DOHH2 (cell line): ENCODE measurements at regions not wholly inside any gene's neighbourhood (a gene's known extent, or its start where the extent isn't known, plus 50 kb on each side); places are given as distances from the start of the nearest gene placed in this dataset.

Source experiments
- H3F3A ChIP-seq: fragments of 200-600 bp; sonication (generic), shearing (Covaris generic); 2 replicates; pipeline ENCODE4 v1.6.0; 2016; ENCODE audit warnings: antibody characterized with exemption, mild to moderate bottlenecking; ENCODE audit not compliant: control insufficient read depth, insufficient read depth
- H3K27ac ChIP-seq: fragments of 200-600 bp; sonication (generic); 2 replicates; pipeline ENCODE4 v1.5.1; 2014; ENCODE audit warnings: low read depth, mild to moderate bottlenecking, low read length, moderate library complexity
- H3K27me3 ChIP-seq: fragments of 200-600 bp; sonication (generic); 2 replicates; pipeline ENCODE4 v1.6.1; 2014; ENCODE audit warnings: mild to moderate bottlenecking, low read length, mixed read lengths; ENCODE audit not compliant: control insufficient read depth
- H3K36me3 ChIP-seq: fragments of 200-600 bp; sonication (generic); 2 replicates; pipeline ENCODE4 v1.6.1; 2014; ENCODE audit warnings: mild to moderate bottlenecking, low read length, moderate library complexity, mixed read lengths; ENCODE audit not compliant: control insufficient read depth
- H3K4me1 ChIP-seq: fragments of 200-600 bp; sonication (generic); 2 replicates; pipeline ENCODE4 v1.6.1; 2014; ENCODE audit warnings: mild to moderate bottlenecking, low read length, mixed read lengths; ENCODE audit not compliant: control insufficient read depth
- H3K4me2 ChIP-seq: fragments of 200-600 bp; sonication (generic); 2 replicates; pipeline ENCODE4 v1.6.0; 2014; ENCODE audit warnings: mild to moderate bottlenecking, low read length, moderate library complexity
- H3K4me3 ChIP-seq: fragments of 200-600 bp; sonication (generic); 2 replicates; pipeline ENCODE4 v1.5.1; 2014; ENCODE audit warnings: mild to moderate bottlenecking, low read length, mixed read lengths
- H3K79me2 ChIP-seq: fragments of 200-600 bp; sonication (generic); 2 replicates; pipeline ENCODE4 v1.6.1; 2014; ENCODE audit warnings: mild to moderate bottlenecking, low read length, mixed read lengths; ENCODE audit not compliant: control insufficient read depth
- H3K9me2 ChIP-seq: fragments of 200-600 bp; sonication (generic); replicated peaks from 2 replicates; pipeline ENCODE4 v1.6.1; 2014; ENCODE audit warnings: mild to moderate bottlenecking, low read length, mixed read lengths; ENCODE audit not compliant: control insufficient read depth
- H3K9me3 ChIP-seq: fragments of 200-600 bp; sonication (generic); 2 replicates; pipeline ENCODE4 v1.6.1; 2014; ENCODE audit warnings: antibody characterized with exemption, low read length, mixed read lengths; ENCODE audit not compliant: control insufficient read depth, insufficient read depth
- H4K20me1 ChIP-seq: fragments of 200-600 bp; sonication (generic); 2 replicates; pipeline ENCODE4 v1.6.0; 2014; ENCODE audit warnings: low read depth, mild to moderate bottlenecking, antibody characterized with exemption, low read length, moderate library complexity; ENCODE audit not compliant: control insufficient read depth, insufficient read depth
- EZH2phosphoT487 ChIP-seq: fragments of 200-600 bp; sonication (generic); IDR thresholded peaks from 2 replicates; pipeline ENCODE4 v1.6.1; 2017; ENCODE audit warnings: borderline replicate concordance, mild to moderate bottlenecking, antibody characterized with exemption, low read length, moderate library complexity, mixed read lengths
- TF ChIP-seq, protein P1 (sequence below): fragments of 200-600 bp; sonication (generic); IDR thresholded peaks from one replicate; pipeline ENCODE4 v1.5.1; 2014; ENCODE audit warnings: antibody characterized with exemption, mild to moderate bottlenecking, low read depth, low read length; ENCODE audit not compliant: poor library complexity, severe bottlenecking

DNA sequence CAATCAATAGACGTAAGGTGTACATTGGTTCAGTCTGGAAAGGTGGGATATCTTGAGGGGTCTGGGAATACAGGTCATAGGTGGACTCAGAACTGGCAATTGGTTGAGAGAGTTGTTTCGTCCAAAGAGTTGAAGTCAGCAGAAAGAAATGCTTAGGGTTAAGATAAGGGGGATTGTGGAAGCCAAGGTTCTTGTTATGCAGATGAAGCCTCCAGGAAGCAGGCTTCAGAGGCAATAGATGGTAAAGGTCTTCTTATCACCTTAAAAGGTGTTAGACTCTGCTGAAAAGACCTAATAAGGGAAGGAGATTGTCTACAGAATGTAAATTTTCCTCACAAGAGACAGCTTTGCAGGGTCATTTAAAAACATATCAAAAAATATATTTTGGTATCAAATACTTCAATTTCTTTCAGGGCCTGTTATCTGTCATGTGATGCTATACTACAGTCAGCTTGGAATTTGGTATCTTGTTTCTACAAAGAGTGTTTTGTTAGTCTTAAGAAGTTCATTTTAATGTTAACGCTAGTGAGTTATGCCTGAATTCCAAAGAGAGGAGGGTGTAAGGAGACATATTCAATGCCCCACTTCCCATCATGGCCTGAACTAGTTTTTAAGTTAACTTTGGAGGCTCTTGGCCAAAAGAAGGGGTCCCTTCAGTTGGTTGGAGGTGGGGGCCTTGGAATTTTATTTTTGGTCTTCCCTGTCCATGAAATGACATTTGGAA is 378.2 kb upstream of the ROBO2 start:
- Histone ChIP-seq H3K79me2 (no peaks in the 10 kb centered on the region), H3K36me3 (no peaks in the 10 kb centered on the region), H3F3A (no peaks in the 10 kb centered on the region), H3K9me2 (no peaks in the 10 kb centered on the region), H4K20me1 (no peaks in the 10 kb centered on the region), H3K4me1 (no peaks in the 10 kb centered on the region), H3K27ac (no peak overlapping the region), H3K9me3 (no peaks in the 10 kb centered on the region), H3K27me3 (no peaks in the 10 kb centered on the region), H3K4me3 (no peak overlapping the region), H3K4me2 (no peak overlapping the region)
- no peak for TF ChIP-seq EZH2phosphoT487
- TF ChIP-seq, protein P1, sequence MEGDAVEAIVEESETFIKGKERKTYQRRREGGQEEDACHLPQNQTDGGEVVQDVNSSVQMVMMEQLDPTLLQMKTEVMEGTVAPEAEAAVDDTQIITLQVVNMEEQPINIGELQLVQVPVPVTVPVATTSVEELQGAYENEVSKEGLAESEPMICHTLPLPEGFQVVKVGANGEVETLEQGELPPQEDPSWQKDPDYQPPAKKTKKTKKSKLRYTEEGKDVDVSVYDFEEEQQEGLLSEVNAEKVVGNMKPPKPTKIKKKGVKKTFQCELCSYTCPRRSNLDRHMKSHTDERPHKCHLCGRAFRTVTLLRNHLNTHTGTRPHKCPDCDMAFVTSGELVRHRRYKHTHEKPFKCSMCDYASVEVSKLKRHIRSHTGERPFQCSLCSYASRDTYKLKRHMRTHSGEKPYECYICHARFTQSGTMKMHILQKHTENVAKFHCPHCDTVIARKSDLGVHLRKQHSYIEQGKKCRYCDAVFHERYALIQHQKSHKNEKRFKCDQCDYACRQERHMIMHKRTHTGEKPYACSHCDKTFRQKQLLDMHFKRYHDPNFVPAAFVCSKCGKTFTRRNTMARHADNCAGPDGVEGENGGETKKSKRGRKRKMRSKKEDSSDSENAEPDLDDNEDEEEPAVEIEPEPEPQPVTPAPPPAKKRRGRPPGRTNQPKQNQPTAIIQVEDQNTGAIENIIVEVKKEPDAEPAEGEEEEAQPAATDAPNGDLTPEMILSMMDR: no peak

DNA sequence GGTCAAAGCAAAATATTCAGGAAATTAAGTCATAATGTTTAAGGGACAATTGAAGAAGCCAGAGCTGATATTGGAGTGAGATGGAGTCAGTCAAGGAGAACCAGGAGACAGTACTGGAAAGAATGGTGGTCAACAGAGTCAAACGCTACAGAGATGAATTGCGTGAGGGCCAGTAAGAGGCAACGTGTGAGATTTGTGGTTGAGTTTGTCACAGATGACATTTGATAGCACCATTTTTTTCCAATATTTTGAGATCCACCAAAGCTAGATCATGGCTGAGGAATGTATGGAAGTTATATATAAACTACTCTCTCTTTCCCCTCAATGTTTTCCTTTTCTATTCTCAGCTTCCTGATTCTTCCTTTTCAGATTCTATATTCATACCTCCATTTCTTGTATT is 375.1 kb upstream of the ROBO2 start:
- Histone ChIP-seq H3K9me3 (no peaks in the 10 kb centered on the region), H3K36me3 (no peaks in the 10 kb centered on the region), H3K27ac (no peak overlapping the region), H3K4me2 (no peak overlapping the region), H3K4me3 (no peak overlapping the region), H3K27me3 (no peaks in the 10 kb centered on the region), H3K4me1 (no peaks in the 10 kb centered on the region), H3K79me2 (no peaks in the 10 kb centered on the region), H3K9me2 (no peaks in the 10 kb centered on the region), H4K20me1 (no peaks in the 10 kb centered on the region), H3F3A (no peaks in the 10 kb centered on the region)
- no peak for TF ChIP-seq EZH2phosphoT487
- TF ChIP-seq, protein P1: no peak

DNA sequence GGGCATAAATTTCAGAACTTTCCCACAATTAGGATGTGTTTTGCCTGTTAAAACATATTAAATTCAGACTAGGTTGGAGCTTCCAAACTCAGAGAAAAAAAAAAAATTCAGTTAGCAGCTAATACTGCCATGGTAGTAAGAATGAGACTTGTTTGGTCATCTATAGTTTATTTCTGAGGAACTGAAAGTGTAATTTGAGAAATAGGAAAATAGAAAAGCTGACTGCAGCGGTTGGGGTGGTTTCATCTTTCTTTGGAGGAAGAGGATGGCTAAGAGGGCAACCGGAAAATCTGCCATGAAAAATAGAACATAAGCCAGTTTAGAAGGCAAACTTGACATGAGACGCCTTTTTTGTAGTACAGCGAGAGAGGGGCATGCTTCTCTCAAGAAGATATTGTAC is 371.2 kb upstream of the ROBO2 start:
- H3K27me3 ChIP-seq: no peaks in the 10 kb centered on the region

More for the DNA sequence above, 371.2 kb upstream of the ROBO2 start:
- no peaks in the 10 kb centered on the region for H3K9me2 ChIP-seq
- no peaks in the 10 kb centered on the region for H3K4me1 ChIP-seq
- H3K4me3 ChIP-seq: no peak overlapping the region
- no peaks in the 10 kb centered on the region for H4K20me1 ChIP-seq
- no peaks in the 10 kb centered on the region for H3K79me2 ChIP-seq
- TF ChIP-seq, protein P1: no peak
- TF ChIP-seq EZH2phosphoT487: no peak
- no peak overlapping the region for H3K4me2 ChIP-seq
- no peaks in the 10 kb centered on the region for H3F3A ChIP-seq
- H3K36me3 ChIP-seq: no peaks in the 10 kb centered on the region
- H3K9me3 ChIP-seq: no peaks in the 10 kb centered on the region
- no peak overlapping the region for H3K27ac ChIP-seq
